BJ (cell line): ENCODE measurements at regions not wholly inside any gene's neighbourhood (a gene's known extent, or its start where the extent isn't known, plus 50 kb on each side); places are given as distances from the start of the nearest gene placed in this dataset.

Source experiments
- CTCF ChIA-PET: fragments of 350-600 bp; formaldehyde crosslinking; extraction: SDS; loops from one replicate; lab custom pipeline; 2021; ENCODE audit warnings: antibody characterized with exemption, inconsistent platforms; lab: Yijun Ruan, JAX
- POLR2A ChIA-PET: fragments of 300-600 bp; sonication (Branson Sonifier 250); formaldehyde crosslinking; extraction: SDS; loops from one replicate; lab custom pipeline; 2021; ENCODE audit warnings: antibody characterized with exemption; lab: Charles Lee
- DNase-seq: peaks from one replicate; pipeline ENCODE4 v3.0.0-alpha.2; 2011; ENCODE audit warnings: low read depth
- H3K27me3 ChIP-seq: 2 replicates; pipeline ENCODE4 v1.6.0; 2011; ENCODE audit warnings: low read length; ENCODE audit not compliant: control insufficient read depth, insufficient read depth
- H3K36me3 ChIP-seq: 2 replicates; pipeline ENCODE4 v1.5.1; 2011; ENCODE audit warnings: low read length; ENCODE audit not compliant: control insufficient read depth, insufficient read depth
- H3K4me3 ChIP-seq: 2 replicates; pipeline ENCODE4 v1.5.1; 2011; ENCODE audit warnings: low read depth, mild to moderate bottlenecking, control low read depth, low read length
- CTCF ChIP-seq: IDR thresholded peaks from 2 replicates; pipeline ENCODE4 v1.5.1; 2011; ENCODE audit warnings: low read depth, mild to moderate bottlenecking, control low read depth, inconsistent platforms, low read length, moderate library complexity; ENCODE audit not compliant: insufficient read depth

GRCh38 chr14:26820138-26820537 lies 222.3 kb upstream of the NOVA1 start:
- TF ChIP-seq CTCF: no peak
- Histone ChIP-seq H3K4me3 (no peak overlapping the region), H3K27me3 (no peaks in the 10 kb centered on the region), H3K36me3 (no peaks in the 10 kb centered on the region)
- POLR2A ChIA-PET: no interaction called here
- CTCF ChIA-PET: no interaction called here
- no peak for DNase-seq

GRCh38 chr14:26820572-26820971 lies 222.7 kb upstream of the NOVA1 start:
- no peak for DNase-seq
- ChIA-PET POLR2A (no interaction called here), CTCF (no interaction called here)
- H3K4me3 ChIP-seq: no peak overlapping the region
- H3K27me3 ChIP-seq: no peaks in the 10 kb centered on the region
- no peak for TF ChIP-seq CTCF
- H3K36me3 ChIP-seq: no peaks in the 10 kb centered on the region

- Histone ChIP-seq H3K4me3 (no peak overlapping the region), H3K27me3 (no peaks in the 10 kb centered on the region), H3K36me3 (no peaks in the 10 kb centered on the region)
- CTCF ChIA-PET: no interaction called here
- no peak for TF ChIP-seq CTCF
- POLR2A ChIA-PET: no interaction called here
- no peak for DNase-seq
These were observed 230.9 kb upstream of the NOVA1 start for GRCh38 chr14:26828741-26829140.

GRCh38 chr14:26833621-26834176 lies 235.9 kb upstream of the NOVA1 start:
- POLR2A ChIA-PET: no interaction called here
- CTCF ChIA-PET: no interaction called here
- no peak for TF ChIP-seq CTCF
- H3K27me3 ChIP-seq: no peaks in the 10 kb centered on the region
- DNase-seq: no peak
- no peaks in the 10 kb centered on the region for H3K36me3 ChIP-seq
- H3K4me3 ChIP-seq: no peak overlapping the region

- H3K36me3 ChIP-seq: no peaks in the 10 kb centered on the region
These were observed 238.2 kb upstream of the NOVA1 start for GRCh38 chr14:26835979-26836570.

More at GRCh38 chr14:26835979-26836570, 238.2 kb upstream of the NOVA1 start:
- H3K4me3 ChIP-seq: no peak overlapping the region
- H3K27me3 ChIP-seq: no peaks in the 10 kb centered on the region
- CTCF ChIA-PET: no interaction called here
- DNase-seq: no peak
- POLR2A ChIA-PET: no interaction called here
- no peak for TF ChIP-seq CTCF
